H7 (cell line): ENCODE measurements at regions not wholly inside any gene's neighbourhood (a gene's known extent, or its start where the extent isn't known, plus 50 kb on each side); places are given as distances from the start of the nearest gene placed in this dataset.

Experiments
- DNase-seq: peaks from one replicate; pipeline ENCODE4 v3.0.0; 2012
- H3K27me3 ChIP-seq: 2 replicates; pipeline ENCODE4 v1.6.0; 2011; ENCODE audit warnings: mild to moderate bottlenecking, low read length; ENCODE audit not compliant: control insufficient read depth, insufficient read depth
- H3K36me3 ChIP-seq: replicated peaks from 2 replicates; pipeline ENCODE4 v1.5.1; 2011; ENCODE audit warnings: low read length; ENCODE audit not compliant: control insufficient read depth, insufficient read depth
- H3K4me3 ChIP-seq: 2 replicates; pipeline ENCODE4 v1.5.1; 2011; ENCODE audit warnings: low read depth, mild to moderate bottlenecking, control low read depth, low read length, moderate library complexity; ENCODE audit not compliant: insufficient read depth

GRCh38 chr12:84561351-84561750 is 351.2 kb downstream of the SLC6A15 start:
- H3K4me3 ChIP-seq = no peak overlapping the region
- no peaks in the 10 kb centered on the region for H3K27me3 ChIP-seq
- DNase-seq = no peak
- no peaks in the 10 kb centered on the region for H3K36me3 ChIP-seq

- no peaks in the 10 kb centered on the region for H3K36me3 ChIP-seq
- no peaks in the 10 kb centered on the region for H3K27me3 ChIP-seq
- no peak overlapping the region for H3K4me3 ChIP-seq
- DNase-seq = no peak
These were observed 358.3 kb downstream of the SLC6A15 start for GRCh38 chr12:84554199-84554723.

GRCh38 chr12:84553331-84554117 is 359.1 kb downstream of the SLC6A15 start:
- no peaks in the 10 kb centered on the region for H3K27me3 ChIP-seq
- H3K4me3 ChIP-seq = no peak overlapping the region
- no peak for DNase-seq
- H3K36me3 ChIP-seq = no peaks in the 10 kb centered on the region

- DNase-seq = no peak
- H3K36me3 ChIP-seq = no peaks in the 10 kb centered on the region
- no peaks in the 10 kb centered on the region for H3K27me3 ChIP-seq
- H3K4me3 ChIP-seq = no peak overlapping the region
These were observed 361.2 kb downstream of the SLC6A15 start for GRCh38 chr12:84551373-84551772.

GRCh38 chr12:84550518-84550917 is 362.1 kb downstream of the SLC6A15 start:
- H3K4me3 ChIP-seq = no peak overlapping the region
- H3K27me3 ChIP-seq = no peaks in the 10 kb centered on the region
- H3K36me3 ChIP-seq = no peaks in the 10 kb centered on the region
- DNase-seq = no peak

- H3K27me3 ChIP-seq = no peaks in the 10 kb centered on the region
- no peak overlapping the region for H3K4me3 ChIP-seq
- H3K36me3 ChIP-seq = no peaks in the 10 kb centered on the region
- DNase-seq = no peak
These were observed 370.3 kb downstream of the SLC6A15 start for GRCh38 chr12:84542289-84542688.

GRCh38 chr12:84537666-84538065 is 374.9 kb downstream of the SLC6A15 start:
- H3K36me3 ChIP-seq = no peaks in the 10 kb centered on the region
- no peak for DNase-seq
- H3K4me3 ChIP-seq = no peak overlapping the region
- H3K27me3 ChIP-seq = no peaks in the 10 kb centered on the region

GRCh38 chr12:84512751-84513150 is 399.8 kb downstream of the SLC6A15 start:
- Histone ChIP-seq H3K27me3 (no peaks in the 10 kb centered on the region), H3K36me3 (no peaks in the 10 kb centered on the region), H3K4me3 (no peak overlapping the region)
- no peak for DNase-seq

- no peak overlapping the region for H3K4me3 ChIP-seq
- DNase-seq = no peak
- no peaks in the 10 kb centered on the region for H3K27me3 ChIP-seq
- no peaks in the 10 kb centered on the region for H3K36me3 ChIP-seq
These were observed 403.7 kb downstream of the SLC6A15 start for GRCh38 chr12:84508851-84509260.

GRCh38 chr12:84507956-84508850 is 404.4 kb downstream of the SLC6A15 start:
- Histone ChIP-seq H3K36me3 (no peaks in the 10 kb centered on the region), H3K4me3 (no peak overlapping the region), H3K27me3 (no peaks in the 10 kb centered on the region)
- DNase-seq = no peak

GRCh38 chr12:84506282-84506681 is 406.3 kb downstream of the SLC6A15 start:
- H3K27me3 ChIP-seq = no peaks in the 10 kb centered on the region
- no peak overlapping the region for H3K4me3 ChIP-seq
- no peak for DNase-seq
- H3K36me3 ChIP-seq = no peaks in the 10 kb centered on the region

- no peaks in the 10 kb centered on the region for H3K36me3 ChIP-seq
- no peak overlapping the region for H3K4me3 ChIP-seq
- peak; percentile 1 for DNase-seq
- no peaks in the 10 kb centered on the region for H3K27me3 ChIP-seq
These were observed 409.5 kb downstream of the SLC6A15 start for GRCh38 chr12:84502907-84503787.

GRCh38 chr12:84502180-84502860 is 410.3 kb downstream of the SLC6A15 start:
- Histone ChIP-seq H3K27me3 (no peaks in the 10 kb centered on the region), H3K4me3 (no peak overlapping the region), H3K36me3 (no peaks in the 10 kb centered on the region)
- DNase-seq = no peak

GRCh38 chr12:84497819-84498218 is 414.8 kb downstream of the SLC6A15 start:
- DNase-seq = no peak
- H3K4me3 ChIP-seq = no peak overlapping the region
- no peaks in the 10 kb centered on the region for H3K27me3 ChIP-seq
- H3K36me3 ChIP-seq = no peaks in the 10 kb centered on the region
